Caco-2 (cell line): ENCODE measurements at regions not wholly inside any gene's neighbourhood (a gene's known extent, or its start where the extent isn't known, plus 50 kb on each side); places are given as distances from the start of the nearest gene placed in this dataset.

Source experiments
- BruUV-seq: library from RNA; stranded (reverse); fragments of 400-500 nt; replicated peaks from 2 replicates; lab custom pipeline; 2021; lab: Mats Ljungman, UMichigan
- CTCF ChIA-PET: fragments of 300-600 bp; sonication (Branson Sonifier 250); formaldehyde crosslinking; loops from one replicate; lab custom pipeline; 2022; ENCODE audit warnings: antibody characterized with exemption; lab: Charles Lee
- POLR2A ChIA-PET: fragments of 300-600 bp; sonication (Branson Sonifier 250); formaldehyde crosslinking; loops from one replicate; lab custom pipeline; 2022; ENCODE audit warnings: antibody characterized with exemption; lab: Charles Lee
- DNase-seq, 2 experiments: peaks; one replicate each; pipeline versions ENCODE4 v3.0.0 to v3.0.0-alpha.2; 2020 to 2022
- H3K27me3 ChIP-seq: replicated peaks from 2 replicates; pipeline ENCODE4 v1.6.0; 2011; ENCODE audit warnings: low read length; ENCODE audit not compliant: control insufficient read depth, insufficient read depth
- H3K36me3 ChIP-seq: 2 replicates; pipeline ENCODE4 v1.5.1; 2011; ENCODE audit warnings: low read length; ENCODE audit not compliant: control insufficient read depth, insufficient read depth
- H3K4me1 ChIP-seq: fragments of 250-450 bp; sonication (Bioruptor Pico); 2 replicates; pipeline ENCODE4 v1.5.1; 2020; ENCODE audit warnings: mild to moderate bottlenecking
- H3K4me3 ChIP-seq: 2 replicates; pipeline ENCODE4 v1.5.1; 2011; ENCODE audit warnings: low read depth, mild to moderate bottlenecking, control low read depth, low read length
- H3K9me3 ChIP-seq: fragments of 250-450 bp; sonication (Bioruptor Pico); 2 replicates; pipeline ENCODE4 v1.5.1; 2020; ENCODE audit warnings: mild to moderate bottlenecking, moderate library complexity
- H3K27ac Mint-ChIP-seq: one replicate; pipeline ENCODE4 v1.8.0; 2022; ENCODE audit warnings: mixed read lengths; ENCODE audit not compliant: unreplicated experiment
- H3K27me3 Mint-ChIP-seq: one replicate; pipeline ENCODE4 v1.8.0; 2022; ENCODE audit warnings: mixed read lengths; ENCODE audit not compliant: insufficient read depth, unreplicated experiment
- H3K36me3 Mint-ChIP-seq: one replicate; pipeline ENCODE4 v1.8.0; 2022; ENCODE audit warnings: mild to moderate bottlenecking, mixed read lengths; ENCODE audit not compliant: insufficient read depth, unreplicated experiment
- H3K4me1 Mint-ChIP-seq: one replicate; pipeline ENCODE4 v1.8.0; 2022; ENCODE audit warnings: low read depth, mixed read lengths; ENCODE audit not compliant: unreplicated experiment
- H3K4me3 Mint-ChIP-seq: one replicate; pipeline ENCODE4 v1.8.0; 2022; ENCODE audit warnings: mild to moderate bottlenecking, moderate library complexity, mixed read lengths; ENCODE audit not compliant: unreplicated experiment
- H3K9me3 Mint-ChIP-seq: one replicate; pipeline ENCODE4 v1.8.0; 2022; ENCODE audit warnings: mixed read lengths; ENCODE audit not compliant: unreplicated experiment
- CTCF ChIP-seq, 2 experiments: fragments of 200-600 bp in 1 of 2; IDR thresholded peaks; 1 replicate in 1 of 2; 2 replicates in 1 of 2; pipeline versions ENCODE4 v1.5.1 to v1.8.0; 2011 to 2022; ENCODE audit warnings: antibody characterized with exemption in 1 of 2, control low read depth in 1 of 2, inconsistent platforms in 1 of 2, low read depth in 1 of 2, low read length in 1 of 2, mild to moderate bottlenecking in 1 of 2, moderate library complexity in 1 of 2; ENCODE audit not compliant: insufficient read depth in 1 of 2, severe bottlenecking in 1 of 2, unreplicated experiment in 1 of 2
- intact Hi-C: fragments of 100-400 bp; cut with micrococcal nuclease; formaldehyde crosslinking; loops from one replicate; pipeline ENCODE4 v1.10.0; 2022; ENCODE audit not compliant: unreplicated experiment

- ChIA-PET POLR2A (no interaction called here), CTCF (no interaction called here)
- TF ChIP-seq CTCF (IDR thresholded peaks at IDR 0.05; ENCODE audit: insufficient read depth in 1 of 2, low read depth in 1 of 2, low read length in 1 of 2, severe bottlenecking in 1 of 2, unreplicated experiment in 1 of 2): no peak
- Histone ChIP-seq H3K4me1 (no peaks in the 10 kb centered on the region), H3K36me3 (no peaks in the 10 kb centered on the region), H3K4me3 (no peak overlapping the region), H3K9me3 (no peaks in the 10 kb centered on the region), H3K27me3 (no peaks in the 10 kb centered on the region)
- no peak overlapping the region for H3K27ac Mint-ChIP-seq
- no TSS peak for BruUV-seq
- peaks cover 7% of the 10 kb centered on the region for H3K27me3 Mint-ChIP-seq
- H3K36me3 Mint-ChIP-seq: no peaks in the 10 kb centered on the region
- no peaks in the 10 kb centered on the region for H3K9me3 Mint-ChIP-seq
- intact Hi-C loops: no loop called here
- DNase-seq: no peak
- H3K4me3 Mint-ChIP-seq: no peak overlapping the region
- no peaks in the 10 kb centered on the region for H3K4me1 Mint-ChIP-seq
Measured at GRCh38 chr11:80440835-80441234, 1000.0 kb upstream of the TENM4 start.

GRCh38 chr11:80436547-80436946 is 995.7 kb upstream of the TENM4 start:
- H3K36me3 ChIP-seq: no peaks in the 10 kb centered on the region
- intact Hi-C loops: no loop called here
- Mint-ChIP-seq H3K4me3 (no peak overlapping the region), H3K27me3 (peaks cover 5% of the 10 kb centered on the region), H3K36me3 (no peaks in the 10 kb centered on the region), H3K4me1 (peaks cover 7% of the 10 kb centered on the region), H3K9me3 (no peaks in the 10 kb centered on the region), H3K27ac (no peak overlapping the region)
- H3K4me1 ChIP-seq: no peaks in the 10 kb centered on the region
- DNase-seq: no peak
- no peaks in the 10 kb centered on the region for H3K9me3 ChIP-seq
- H3K27me3 ChIP-seq: no peaks in the 10 kb centered on the region
- no peak overlapping the region for H3K4me3 ChIP-seq
- CTCF ChIA-PET: interaction anchor here (0.7 kb wide), 1 partner anchor 1302 kb away, joined by 3 read pairs; no protein-coding TSS in a partner anchor
- BruUV-seq: no TSS peak
- POLR2A ChIA-PET: no interaction called here
- no peak for TF ChIP-seq CTCF (IDR thresholded peaks at IDR 0.05; ENCODE audit: insufficient read depth in 1 of 2, low read depth in 1 of 2, low read length in 1 of 2, severe bottlenecking in 1 of 2, unreplicated experiment in 1 of 2)

- DNase-seq: no peak
- intact Hi-C loops: no loop called here
- Mint-ChIP-seq H3K9me3 (no peaks in the 10 kb centered on the region), H3K4me1 (peaks cover 7% of the 10 kb centered on the region), H3K4me3 (no peak overlapping the region), H3K36me3 (no peaks in the 10 kb centered on the region), H3K27me3 (peaks cover 5% of the 10 kb centered on the region), H3K27ac (no peak overlapping the region)
- CTCF ChIA-PET: interaction anchor here (0.7 kb wide), 1 partner anchor 161 kb away, joined by 4 read pairs; no protein-coding TSS in a partner anchor
- Histone ChIP-seq H3K4me1 (no peaks in the 10 kb centered on the region), H3K4me3 (no peak overlapping the region), H3K9me3 (no peaks in the 10 kb centered on the region), H3K27me3 (no peaks in the 10 kb centered on the region), H3K36me3 (no peaks in the 10 kb centered on the region)
- TF ChIP-seq CTCF (IDR thresholded peaks at IDR 0.05; ENCODE audit: insufficient read depth in 1 of 2, low read depth in 1 of 2, low read length in 1 of 2, severe bottlenecking in 1 of 2, unreplicated experiment in 1 of 2): no peak
- no TSS peak for BruUV-seq
- POLR2A ChIA-PET: no interaction called here
Measured at GRCh38 chr11:80435345-80435744, 994.5 kb upstream of the TENM4 start.
